ENCODE measurements at regions not wholly inside any gene's neighbourhood (a gene's known extent, or its start where the extent isn't known, plus 50 kb on each side); places are given as distances from the start of the nearest gene placed in this dataset.

DNA sequence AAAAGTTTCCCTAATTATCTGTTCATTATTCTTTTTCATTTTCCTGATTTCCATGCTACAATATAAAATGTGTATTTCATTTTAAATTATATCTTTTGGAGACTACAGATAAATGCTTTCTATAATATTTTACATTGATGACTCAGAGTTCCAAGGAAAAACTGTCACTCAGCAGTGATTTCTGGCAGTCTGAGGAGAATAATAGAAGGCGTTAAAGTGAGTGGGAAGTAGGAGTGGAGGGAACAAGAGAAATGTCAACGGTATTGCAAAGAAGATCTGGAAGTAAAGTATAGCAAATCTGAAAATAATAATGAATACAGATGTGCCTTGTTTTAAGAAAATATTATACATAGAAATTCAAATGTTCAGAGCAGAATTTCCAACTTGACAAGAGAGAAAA is 293.6 kb upstream of the PITX2 start:
- no peak overlapping the region for H3K9ac ChIP-seq (ENCODE audit: low read depth, low read length)
- no peaks in the 10 kb centered on the region for H3K4me1 ChIP-seq (ENCODE audit: control insufficient read depth, insufficient read depth, low read length)
- no peaks in the 10 kb centered on the region for H3K27me3 ChIP-seq (ENCODE audit: control insufficient read depth, insufficient read depth, low read length)
- H3K36me3 ChIP-seq (ENCODE audit: control insufficient read depth, insufficient read depth, low read length), result no peaks in the 10 kb centered on the region
- no peaks in the 10 kb centered on the region for H3K9me3 ChIP-seq (ENCODE audit: control insufficient read depth, insufficient read depth, low read length)
- no peak overlapping the region for H3K27ac ChIP-seq (ENCODE audit: low read depth, low read length)
- no peak overlapping the region for H3K4me3 ChIP-seq (ENCODE audit: low read depth, low read length)

DNA sequence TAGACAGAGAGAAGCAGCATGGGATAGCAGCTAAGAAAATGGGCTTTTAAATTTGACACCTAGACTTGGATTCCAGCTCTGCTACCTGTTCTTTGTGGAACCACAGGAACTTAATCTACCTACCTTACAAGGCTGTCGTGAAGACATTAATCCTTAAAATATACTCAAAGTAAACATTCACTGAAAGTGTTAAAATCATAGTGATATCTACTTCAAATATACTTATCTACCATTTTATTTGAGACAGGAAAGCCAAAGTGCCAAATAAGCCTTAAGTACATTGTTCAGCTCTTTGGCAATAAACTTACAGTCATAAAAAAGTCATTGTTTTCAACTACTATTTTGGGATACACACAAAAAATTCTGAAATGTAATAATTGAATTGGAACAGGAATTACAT is 295.0 kb upstream of the PITX2 start:
- no peak overlapping the region for H3K4me3 ChIP-seq (ENCODE audit: low read depth, low read length)
- H3K27ac ChIP-seq (ENCODE audit: low read depth, low read length), result no peak overlapping the region
- H3K27me3 ChIP-seq (ENCODE audit: control insufficient read depth, insufficient read depth, low read length), result no peaks in the 10 kb centered on the region
- H3K4me1 ChIP-seq (ENCODE audit: control insufficient read depth, insufficient read depth, low read length), result no peaks in the 10 kb centered on the region
- no peaks in the 10 kb centered on the region for H3K9me3 ChIP-seq (ENCODE audit: control insufficient read depth, insufficient read depth, low read length)
- no peaks in the 10 kb centered on the region for H3K36me3 ChIP-seq (ENCODE audit: control insufficient read depth, insufficient read depth, low read length)
- H3K9ac ChIP-seq (ENCODE audit: low read depth, low read length), result no peak overlapping the region

DNA sequence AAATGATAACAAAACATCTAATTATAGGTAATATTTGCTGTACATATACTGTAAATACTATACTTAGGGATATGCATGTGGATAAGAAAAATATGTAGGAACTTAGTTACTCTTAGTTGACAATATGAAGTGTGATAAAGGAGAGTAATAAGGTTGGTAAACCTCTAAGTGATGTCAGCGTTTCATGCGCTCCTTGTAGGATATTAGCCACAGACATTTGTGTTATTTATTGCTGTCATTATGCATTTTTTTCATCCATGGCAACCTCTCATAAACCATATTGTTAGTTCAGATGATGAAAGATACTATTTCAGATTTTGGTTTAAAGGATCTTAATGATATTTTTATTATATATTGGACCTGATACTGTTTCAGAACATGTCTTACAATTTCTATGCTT is 298.1 kb upstream of the PITX2 start:
- Histone ChIP-seq H3K27ac (ENCODE audit: low read depth, low read length) (no peak overlapping the region), H3K9ac (ENCODE audit: low read depth, low read length) (no peak overlapping the region), H3K4me1 (ENCODE audit: control insufficient read depth, insufficient read depth, low read length) (no peaks in the 10 kb centered on the region), H3K36me3 (ENCODE audit: control insufficient read depth, insufficient read depth, low read length) (no peaks in the 10 kb centered on the region), H3K4me3 (ENCODE audit: low read depth, low read length) (no peak overlapping the region), H3K27me3 (ENCODE audit: control insufficient read depth, insufficient read depth, low read length) (no peaks in the 10 kb centered on the region), H3K9me3 (ENCODE audit: control insufficient read depth, insufficient read depth, low read length) (no peaks in the 10 kb centered on the region)

DNA sequence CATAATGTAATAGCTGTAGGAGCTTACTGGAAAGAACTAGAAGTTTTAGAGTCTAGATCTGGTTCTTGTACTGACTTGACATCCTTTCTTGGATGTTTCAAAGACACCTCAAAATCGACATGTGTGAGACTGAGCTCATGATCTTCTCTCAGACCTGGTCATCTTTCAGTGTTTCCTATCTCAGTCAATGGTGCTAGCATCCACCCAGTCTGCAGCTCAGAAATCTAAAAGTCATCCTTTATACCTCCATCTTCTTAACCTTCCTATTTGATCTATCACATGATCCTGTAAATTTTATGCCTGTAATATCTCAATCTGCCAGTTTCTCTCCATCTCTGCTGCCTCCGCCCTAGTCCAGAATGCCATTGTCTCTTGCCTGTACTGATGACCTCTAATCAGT is 301.9 kb upstream of the PITX2 start:
- H3K27me3 ChIP-seq (ENCODE audit: control insufficient read depth, insufficient read depth, low read length), result no peaks in the 10 kb centered on the region
- H3K4me1 ChIP-seq (ENCODE audit: control insufficient read depth, insufficient read depth, low read length), result no peaks in the 10 kb centered on the region
- H3K36me3 ChIP-seq (ENCODE audit: control insufficient read depth, insufficient read depth, low read length), result no peaks in the 10 kb centered on the region
- H3K4me3 ChIP-seq (ENCODE audit: low read depth, low read length), result no peak overlapping the region
- no peak overlapping the region for H3K27ac ChIP-seq (ENCODE audit: low read depth, low read length)
- H3K9ac ChIP-seq (ENCODE audit: low read depth, low read length), result no peak overlapping the region
- H3K9me3 ChIP-seq (ENCODE audit: control insufficient read depth, insufficient read depth, low read length), result no peaks in the 10 kb centered on the region

DNA sequence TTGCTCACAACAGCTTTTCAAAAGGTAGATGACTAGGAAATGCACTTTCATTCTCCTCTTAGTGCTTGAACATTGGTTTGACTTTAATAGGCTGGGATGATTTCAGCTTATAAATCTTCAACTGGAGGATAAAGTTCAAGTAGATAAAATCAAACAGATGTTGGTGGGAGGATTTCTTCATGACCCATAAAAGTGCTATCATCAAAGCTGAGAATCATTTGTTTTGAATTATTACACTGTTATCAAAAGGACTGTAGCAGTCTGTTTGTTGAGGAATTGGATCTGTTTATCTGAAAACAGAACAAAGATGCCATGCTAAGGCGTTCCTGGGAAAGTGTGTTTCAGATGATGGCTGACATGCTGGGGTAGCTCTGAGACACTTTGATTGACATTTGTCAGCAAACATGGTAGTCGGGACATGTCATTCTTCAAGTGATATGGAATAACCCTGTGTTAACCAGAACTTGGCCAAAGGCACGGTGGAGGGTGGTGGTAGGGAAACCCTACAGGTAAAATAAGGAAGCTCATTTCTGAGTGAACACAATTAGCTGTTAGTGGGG is 304.0 kb upstream of the PITX2 start:
- Histone ChIP-seq H3K36me3 (ENCODE audit: control insufficient read depth, insufficient read depth, low read length) (no peaks in the 10 kb centered on the region), H3K27ac (ENCODE audit: low read depth, low read length) (no peak overlapping the region), H3K27me3 (ENCODE audit: control insufficient read depth, insufficient read depth, low read length) (no peaks in the 10 kb centered on the region), H3K9ac (ENCODE audit: low read depth, low read length) (no peak overlapping the region), H3K4me3 (ENCODE audit: low read depth, low read length) (no peak overlapping the region), H3K4me1 (ENCODE audit: control insufficient read depth, insufficient read depth, low read length) (no peaks in the 10 kb centered on the region), H3K9me3 (ENCODE audit: control insufficient read depth, insufficient read depth, low read length) (no peaks in the 10 kb centered on the region)

DNA sequence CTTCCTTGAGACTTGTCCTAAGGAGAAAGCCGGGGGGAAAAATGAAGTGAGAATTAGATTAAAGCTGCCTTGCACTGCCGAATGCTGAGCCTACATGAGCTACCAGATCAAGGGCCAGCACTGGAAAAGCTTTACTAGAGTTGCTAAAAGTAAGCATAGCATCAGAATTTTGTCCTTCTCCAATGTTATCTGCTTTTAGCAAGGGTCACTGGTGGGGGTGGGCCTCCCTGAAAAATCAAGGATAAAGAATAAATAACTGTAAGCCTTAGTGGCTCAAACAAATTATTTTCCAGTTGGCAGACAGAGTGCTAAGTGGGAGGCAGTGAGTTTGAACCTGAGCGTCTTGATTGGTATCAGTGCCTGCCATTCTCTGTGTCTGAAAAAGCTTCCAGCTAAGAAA is 310.5 kb upstream of the PITX2 start:
- Histone ChIP-seq H3K4me1 (ENCODE audit: control insufficient read depth, insufficient read depth, low read length) (no peaks in the 10 kb centered on the region), H3K9me3 (ENCODE audit: control insufficient read depth, insufficient read depth, low read length) (no peaks in the 10 kb centered on the region), H3K36me3 (ENCODE audit: control insufficient read depth, insufficient read depth, low read length) (no peaks in the 10 kb centered on the region), H3K4me3 (ENCODE audit: low read depth, low read length) (no peak overlapping the region), H3K9ac (ENCODE audit: low read depth, low read length) (no peak overlapping the region), H3K27ac (ENCODE audit: low read depth, low read length) (no peak overlapping the region), H3K27me3 (ENCODE audit: control insufficient read depth, insufficient read depth, low read length) (no peaks in the 10 kb centered on the region)

DNA sequence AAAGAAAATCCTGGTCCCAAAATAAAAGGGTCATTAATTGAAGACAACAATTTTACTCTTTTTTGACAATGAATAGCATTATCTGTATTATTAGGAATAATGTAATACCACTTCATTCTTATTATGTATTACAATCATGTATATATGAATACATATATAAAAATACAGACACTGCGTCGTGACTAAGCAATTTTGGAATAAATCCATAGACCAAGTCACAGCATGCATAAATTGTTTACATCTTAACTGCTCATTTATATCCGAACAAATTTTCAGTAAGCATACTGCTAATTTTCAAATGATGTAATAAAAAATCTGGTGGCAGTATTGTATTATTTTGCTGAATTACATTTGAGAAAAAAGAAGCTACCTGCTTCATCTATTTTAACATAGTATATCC is 321.6 kb upstream of the PITX2 start:
- Histone ChIP-seq H3K27ac (ENCODE audit: low read depth, low read length) (no peak overlapping the region), H3K4me3 (ENCODE audit: low read depth, low read length) (no peak overlapping the region), H3K4me1 (ENCODE audit: control insufficient read depth, insufficient read depth, low read length) (no peaks in the 10 kb centered on the region), H3K9me3 (ENCODE audit: control insufficient read depth, insufficient read depth, low read length) (no peaks in the 10 kb centered on the region), H3K9ac (ENCODE audit: low read depth, low read length) (no peak overlapping the region), H3K36me3 (ENCODE audit: control insufficient read depth, insufficient read depth, low read length) (no peaks in the 10 kb centered on the region), H3K27me3 (ENCODE audit: control insufficient read depth, insufficient read depth, low read length) (no peaks in the 10 kb centered on the region)

DNA sequence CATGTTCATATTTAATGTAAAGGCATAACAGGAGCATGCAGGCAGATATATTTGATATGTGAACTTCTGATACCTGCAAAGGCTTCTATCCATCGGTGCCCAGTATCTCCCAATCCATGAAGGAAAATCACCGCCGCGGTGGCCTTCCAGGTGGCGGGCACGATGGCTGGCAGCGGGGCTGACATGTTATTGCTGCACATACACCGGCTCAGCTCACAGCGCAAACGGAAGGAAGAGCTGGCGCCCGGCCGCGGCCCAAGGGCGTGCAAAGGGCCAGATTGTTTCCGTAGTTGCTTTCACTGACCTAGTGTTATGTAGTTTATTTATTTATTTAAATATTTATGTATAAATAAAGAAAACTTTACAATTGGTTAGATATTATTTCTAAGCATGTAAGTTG is 322.7 kb upstream of the PITX2 start:
- H3K27ac ChIP-seq (ENCODE audit: low read depth, low read length), result no peak overlapping the region
- H3K27me3 ChIP-seq (ENCODE audit: control insufficient read depth, insufficient read depth, low read length), result no peaks in the 10 kb centered on the region
- H3K9me3 ChIP-seq (ENCODE audit: control insufficient read depth, insufficient read depth, low read length), result no peaks in the 10 kb centered on the region
- H3K36me3 ChIP-seq (ENCODE audit: control insufficient read depth, insufficient read depth, low read length), result no peaks in the 10 kb centered on the region
- no peak overlapping the region for H3K4me3 ChIP-seq (ENCODE audit: low read depth, low read length)
- H3K9ac ChIP-seq (ENCODE audit: low read depth, low read length), result no peak overlapping the region
- no peaks in the 10 kb centered on the region for H3K4me1 ChIP-seq (ENCODE audit: control insufficient read depth, insufficient read depth, low read length)

DNA sequence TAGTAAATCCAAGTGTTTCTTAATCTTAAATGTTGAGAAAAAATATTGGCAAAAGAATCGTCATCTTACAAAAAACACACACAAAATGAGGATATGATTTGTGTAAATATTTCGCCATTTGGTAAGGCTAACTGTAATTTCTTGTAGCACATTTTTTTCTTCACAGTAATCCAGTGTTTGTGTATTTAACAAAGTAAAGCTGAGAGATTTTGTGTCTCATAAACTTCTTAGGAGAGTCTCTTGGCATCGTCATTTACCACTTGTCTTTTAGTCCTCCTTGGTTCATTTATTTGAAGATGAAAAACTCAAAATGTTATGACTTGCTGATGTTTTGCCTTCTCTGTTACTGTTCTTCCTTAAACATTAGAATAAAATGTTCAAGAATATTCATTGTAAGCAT is 326.7 kb upstream of the PITX2 start:
- H3K9me3 ChIP-seq (ENCODE audit: control insufficient read depth, insufficient read depth, low read length), result no peaks in the 10 kb centered on the region
- no peak overlapping the region for H3K4me3 ChIP-seq (ENCODE audit: low read depth, low read length)
- H3K27me3 ChIP-seq (ENCODE audit: control insufficient read depth, insufficient read depth, low read length), result no peaks in the 10 kb centered on the region
- no peaks in the 10 kb centered on the region for H3K4me1 ChIP-seq (ENCODE audit: control insufficient read depth, insufficient read depth, low read length)
- no peaks in the 10 kb centered on the region for H3K36me3 ChIP-seq (ENCODE audit: control insufficient read depth, insufficient read depth, low read length)
- H3K9ac ChIP-seq (ENCODE audit: low read depth, low read length), result no peak overlapping the region
- no peak overlapping the region for H3K27ac ChIP-seq (ENCODE audit: low read depth, low read length)

DNA sequence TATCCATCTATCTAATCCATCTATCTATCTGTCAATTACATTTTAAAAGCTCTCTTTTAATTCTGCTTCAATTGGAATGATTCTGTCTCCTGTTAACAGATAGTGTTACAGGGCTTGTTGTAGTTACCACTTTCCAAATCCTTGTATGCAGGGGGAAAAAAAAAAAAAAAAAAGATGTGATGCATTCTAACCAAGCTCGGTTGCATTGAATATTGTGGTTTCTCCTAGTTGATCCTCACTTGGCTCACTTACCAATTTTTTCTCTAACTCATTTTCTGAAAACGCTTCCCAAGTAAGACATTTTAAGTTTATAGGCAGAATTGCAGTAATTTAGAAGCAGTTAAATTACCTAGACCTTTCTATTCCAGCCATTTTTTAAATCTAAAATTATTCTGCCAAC is 327.9 kb upstream of the PITX2 start:
- H3K36me3 ChIP-seq (ENCODE audit: control insufficient read depth, insufficient read depth, low read length), result no peaks in the 10 kb centered on the region
- no peaks in the 10 kb centered on the region for H3K9me3 ChIP-seq (ENCODE audit: control insufficient read depth, insufficient read depth, low read length)
- H3K9ac ChIP-seq (ENCODE audit: low read depth, low read length), result no peak overlapping the region
- H3K27me3 ChIP-seq (ENCODE audit: control insufficient read depth, insufficient read depth, low read length), result no peaks in the 10 kb centered on the region
- H3K27ac ChIP-seq (ENCODE audit: low read depth, low read length), result no peak overlapping the region
- H3K4me3 ChIP-seq (ENCODE audit: low read depth, low read length), result no peak overlapping the region
- no peaks in the 10 kb centered on the region for H3K4me1 ChIP-seq (ENCODE audit: control insufficient read depth, insufficient read depth, low read length)

DNA sequence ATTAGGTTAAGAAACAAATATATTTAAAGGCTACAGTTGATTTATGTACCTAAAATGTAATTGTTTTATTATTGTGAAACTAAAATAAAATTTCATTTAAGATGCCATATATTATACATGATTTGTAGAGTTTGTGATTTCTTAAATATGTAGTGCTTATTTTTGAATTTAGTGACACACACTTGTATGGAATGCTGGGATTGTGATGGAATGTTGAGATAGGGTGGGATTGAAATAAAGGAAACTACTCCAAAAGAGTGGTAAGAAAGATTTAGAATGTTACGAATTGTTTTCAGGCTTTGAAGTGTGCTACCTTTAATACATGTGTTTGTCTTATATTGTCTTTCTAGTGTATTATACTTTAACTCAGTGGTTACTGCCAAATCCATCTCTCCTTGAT is 330.3 kb upstream of the PITX2 start:
- Histone ChIP-seq H3K9ac (ENCODE audit: low read depth, low read length) (no peak overlapping the region), H3K36me3 (ENCODE audit: control insufficient read depth, insufficient read depth, low read length) (no peaks in the 10 kb centered on the region), H3K27me3 (ENCODE audit: control insufficient read depth, insufficient read depth, low read length) (no peaks in the 10 kb centered on the region), H3K4me3 (ENCODE audit: low read depth, low read length) (no peak overlapping the region), H3K27ac (ENCODE audit: low read depth, low read length) (no peak overlapping the region), H3K4me1 (ENCODE audit: control insufficient read depth, insufficient read depth, low read length) (no peaks in the 10 kb centered on the region), H3K9me3 (ENCODE audit: control insufficient read depth, insufficient read depth, low read length) (no peaks in the 10 kb centered on the region)

DNA sequence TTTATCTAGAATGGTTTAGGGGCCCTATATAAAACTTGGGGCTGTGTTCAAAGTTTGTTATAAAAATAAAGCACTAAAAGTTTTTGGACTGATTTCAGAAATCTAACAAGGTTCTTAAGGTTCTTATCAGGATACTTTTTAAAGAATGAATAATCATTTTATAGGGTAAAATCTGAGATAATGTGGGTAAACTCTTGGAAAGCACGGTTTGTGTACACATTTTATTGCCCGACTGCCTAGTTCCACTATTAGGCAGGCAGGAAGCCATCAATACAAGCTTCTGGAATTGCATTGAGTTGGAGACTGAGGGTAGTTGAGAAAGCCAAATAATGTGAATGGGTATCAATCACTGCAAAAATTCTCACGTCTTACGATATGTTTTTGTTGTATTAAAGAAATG is 331.0 kb upstream of the PITX2 start:
- Histone ChIP-seq H3K9ac (ENCODE audit: low read depth, low read length) (no peak overlapping the region), H3K36me3 (ENCODE audit: control insufficient read depth, insufficient read depth, low read length) (no peaks in the 10 kb centered on the region), H3K4me3 (ENCODE audit: low read depth, low read length) (no peak overlapping the region), H3K27me3 (ENCODE audit: control insufficient read depth, insufficient read depth, low read length) (no peaks in the 10 kb centered on the region), H3K4me1 (ENCODE audit: control insufficient read depth, insufficient read depth, low read length) (peaks cover 1% of the 10 kb centered on the region; the same call in 1 of the 2 replicates), H3K9me3 (ENCODE audit: control insufficient read depth, insufficient read depth, low read length) (no peaks in the 10 kb centered on the region), H3K27ac (ENCODE audit: low read depth, low read length) (no peak overlapping the region)

Measured in HUES48 (cell line).